Tibial nerve (tissue), 4 donors: ENCODE measurements at regions not wholly inside any gene's neighbourhood (a gene's known extent, or its start where the extent isn't known, plus 50 kb on each side); places are given as distances from the start of the nearest gene placed in this dataset.

Experiments
- DNase-seq, 2 donors: peaks; one replicate each; pipeline ENCODE4 v3.0.0-alpha.2; 2019; ENCODE audit warnings: low spot score in 2 of 2
- H3K27ac ChIP-seq, 4 donors: fragments of 200-600 bp; sonication (generic) in 3 of 4; one replicate each; pipeline ENCODE4 v1.5.1; 2017 to 2019; ENCODE audit warnings: mild to moderate bottlenecking in 1 of 4
- H3K27me3 ChIP-seq, 2 donors: fragments of 200-600 bp; sonication (generic) in 1 of 2; one replicate each; pipeline versions ENCODE4 v1.5.1 to v1.6.0; 2017 to 2019
- H3K36me3 ChIP-seq, 3 donors: fragments of 200-600 bp; sonication (generic); one replicate each; pipeline ENCODE4 v1.5.1; 2018 to 2019
- H3K4me1 ChIP-seq, 4 donors: fragments of 200-600 bp; sonication (generic) in 3 of 4; one replicate each; pipeline ENCODE4 v1.5.1; 2017 to 2019
- H3K4me3 ChIP-seq, 4 donors: fragments of 200-600 bp; sonication (generic) in 3 of 4; one replicate each; pipeline ENCODE4 v1.5.1; 2017 to 2019; ENCODE audit warnings: mild to moderate bottlenecking in 1 of 4, moderate library complexity in 1 of 4
- H3K9me3 ChIP-seq, 4 donors: fragments of 200-600 bp; sonication (generic) in 3 of 4; one replicate each; pipeline ENCODE4 v1.5.1; 2017 to 2019
- EP300 ChIP-seq, 2 donors: sonication (generic); formaldehyde crosslinking; IDR thresholded peaks; one replicate each; pipeline ENCODE4 v1.6.1; 2017; ENCODE audit warnings: antibody characterized with exemption in 2 of 2, mild to moderate bottlenecking in 1 of 2
- POLR2A ChIP-seq, 2 donors: fragments of 450-650 bp; IDR thresholded peaks; one replicate each; pipeline ENCODE4 v1.6.1; 2017; ENCODE audit warnings: antibody characterized with exemption in 2 of 2, mild to moderate bottlenecking in 2 of 2, moderate library complexity in 2 of 2
- WGBS, 2 donors: methylation state at CpG; one replicate each; pipeline ENCODE4 v1.1.5; 2018; 5-methylcytosine and 5-hydroxymethylcytosine counted together
- TF ChIP-seq, protein P1 (sequence below), 5 experiments: fragments of 200-600 bp in 3 of 5; fragments of 450-650 bp in 2 of 5; sonication (generic) in 3 of 5; IDR thresholded peaks; one replicate each; pipeline ENCODE4 v1.5.1; 2016 to 2019; ENCODE audit warnings: antibody characterized with exemption in 5 of 5, mild to moderate bottlenecking in 3 of 5, moderate library complexity in 2 of 5

DNA sequence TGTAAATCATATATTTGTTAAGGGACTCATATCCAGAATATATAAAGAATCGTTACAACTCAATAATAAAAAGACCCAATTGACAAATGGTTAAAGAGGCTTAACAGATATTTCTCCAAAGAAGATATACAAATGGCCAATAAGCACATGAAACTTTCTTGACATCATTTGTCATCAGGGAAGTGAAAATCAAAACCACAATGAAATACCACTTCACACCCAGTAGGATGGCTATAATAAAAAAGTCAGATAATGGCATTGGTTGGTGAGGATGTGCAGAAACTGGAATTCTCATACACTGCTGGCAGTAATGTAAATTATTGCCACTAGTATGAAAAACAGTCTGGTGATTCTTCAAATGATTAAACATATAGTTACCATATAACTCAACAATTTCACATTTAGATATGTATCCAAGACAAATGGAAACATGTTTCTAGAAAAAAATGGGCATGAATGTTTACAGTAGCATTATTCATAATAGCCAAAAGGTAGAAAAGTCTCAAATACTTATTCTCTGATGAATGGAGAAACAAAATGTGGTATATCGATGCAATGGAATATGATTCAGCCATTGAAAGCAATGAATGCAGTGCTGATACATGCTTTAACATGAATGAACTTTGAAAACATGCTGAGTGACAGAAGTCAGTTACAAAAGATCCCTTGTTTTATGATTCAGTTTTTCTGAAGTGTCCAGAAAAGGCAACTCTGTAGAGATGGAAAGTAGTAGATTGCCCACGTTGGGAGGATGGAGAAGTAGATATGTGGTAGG is 304.6 kb upstream of the ZEB2 start:
- WGBS, 2 donors: 68 to 71% methylated on average over 3 of the region's 3 CpGs

DNA sequence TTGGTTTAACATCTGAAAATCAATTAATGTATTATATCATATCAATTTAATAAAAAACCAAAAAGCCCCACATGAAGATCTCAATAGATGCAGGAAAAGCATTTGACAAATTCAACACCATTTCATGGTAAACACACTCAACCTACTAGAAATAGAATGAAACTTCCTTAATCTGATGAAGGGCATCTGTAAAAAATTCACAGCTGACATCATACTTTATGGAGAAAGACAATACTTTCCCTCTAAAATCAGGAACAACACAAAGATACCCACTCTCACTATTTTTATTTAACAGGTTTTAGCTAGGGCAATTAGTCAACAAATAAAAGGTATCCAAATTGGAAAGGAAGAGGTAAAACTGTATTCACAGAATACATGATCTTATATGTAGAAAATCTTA is 303.0 kb upstream of the ZEB2 start:
- DNase-seq: no peak
- TF ChIP-seq, protein P1, sequence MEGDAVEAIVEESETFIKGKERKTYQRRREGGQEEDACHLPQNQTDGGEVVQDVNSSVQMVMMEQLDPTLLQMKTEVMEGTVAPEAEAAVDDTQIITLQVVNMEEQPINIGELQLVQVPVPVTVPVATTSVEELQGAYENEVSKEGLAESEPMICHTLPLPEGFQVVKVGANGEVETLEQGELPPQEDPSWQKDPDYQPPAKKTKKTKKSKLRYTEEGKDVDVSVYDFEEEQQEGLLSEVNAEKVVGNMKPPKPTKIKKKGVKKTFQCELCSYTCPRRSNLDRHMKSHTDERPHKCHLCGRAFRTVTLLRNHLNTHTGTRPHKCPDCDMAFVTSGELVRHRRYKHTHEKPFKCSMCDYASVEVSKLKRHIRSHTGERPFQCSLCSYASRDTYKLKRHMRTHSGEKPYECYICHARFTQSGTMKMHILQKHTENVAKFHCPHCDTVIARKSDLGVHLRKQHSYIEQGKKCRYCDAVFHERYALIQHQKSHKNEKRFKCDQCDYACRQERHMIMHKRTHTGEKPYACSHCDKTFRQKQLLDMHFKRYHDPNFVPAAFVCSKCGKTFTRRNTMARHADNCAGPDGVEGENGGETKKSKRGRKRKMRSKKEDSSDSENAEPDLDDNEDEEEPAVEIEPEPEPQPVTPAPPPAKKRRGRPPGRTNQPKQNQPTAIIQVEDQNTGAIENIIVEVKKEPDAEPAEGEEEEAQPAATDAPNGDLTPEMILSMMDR (IDR thresholded peaks at IDR 0.05): no peak
- Histone ChIP-seq H3K27me3 (no peaks in the 10 kb centered on the region), H3K27ac (no peak overlapping the region), H3K36me3 (no peaks in the 10 kb centered on the region), H3K4me1 (peaks cover 0 to 4% (median 0%) of the 10 kb centered on the region in 4 donors), H3K9me3 (peaks cover 0 to 5% (median 0%) of the 10 kb centered on the region in 4 donors), H3K4me3 (no peak overlapping the region)

More for the DNA sequence above, 304.6 kb upstream of the ZEB2 start:
- no peak for TF ChIP-seq POLR2A (IDR thresholded peaks at IDR 0.05)
- Histone ChIP-seq H3K36me3 (no peaks in the 10 kb centered on the region), H3K9me3 (peaks cover 0 to 5% (median 0%) of the 10 kb centered on the region in 4 donors), H3K4me1 (peaks cover 0 to 4% (median 0%) of the 10 kb centered on the region in 4 donors), H3K27me3 (no peaks in the 10 kb centered on the region), H3K4me3 (no peak overlapping the region), H3K27ac (no peak overlapping the region)
- DNase-seq: no peak

DNA sequence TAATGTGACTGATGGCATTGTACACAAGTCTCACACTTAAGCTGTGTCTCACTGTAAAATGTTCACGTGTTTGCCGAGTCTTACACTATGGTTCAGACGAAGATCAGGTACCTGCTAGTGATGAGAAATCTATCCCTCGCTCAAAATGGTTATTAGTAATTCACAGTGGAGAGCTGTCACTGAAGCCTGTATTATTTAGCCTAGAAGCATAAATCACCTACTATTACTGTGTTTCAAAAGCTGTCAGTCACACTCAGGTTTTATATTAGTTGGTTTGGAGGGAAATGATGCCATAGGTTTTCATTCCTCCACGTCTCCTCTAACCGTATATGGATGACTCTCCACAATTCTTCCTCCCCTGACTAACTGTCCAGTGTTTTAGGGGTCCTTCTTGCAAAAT is 292.4 kb upstream of the ZEB2 start:
- TF ChIP-seq EP300 (IDR thresholded peaks at IDR 0.05) (no peak), POLR2A (IDR thresholded peaks at IDR 0.05) (no peak)
- TF ChIP-seq, protein P1 (IDR thresholded peaks at IDR 0.05): no peak
- Histone ChIP-seq H3K4me3 (no peak overlapping the region), H3K27ac (no peak overlapping the region), H3K36me3 (no peaks in the 10 kb centered on the region), H3K4me1 (peaks cover 0 to 3% (median 0%) of the 10 kb centered on the region in 4 donors), H3K9me3 (no peaks in the 10 kb centered on the region), H3K27me3 (no peaks in the 10 kb centered on the region)
- DNase-seq: no peak
- 96 to 98% methylated on average over 6 of the region's 6 CpGs for WGBS, 2 donors

DNA sequence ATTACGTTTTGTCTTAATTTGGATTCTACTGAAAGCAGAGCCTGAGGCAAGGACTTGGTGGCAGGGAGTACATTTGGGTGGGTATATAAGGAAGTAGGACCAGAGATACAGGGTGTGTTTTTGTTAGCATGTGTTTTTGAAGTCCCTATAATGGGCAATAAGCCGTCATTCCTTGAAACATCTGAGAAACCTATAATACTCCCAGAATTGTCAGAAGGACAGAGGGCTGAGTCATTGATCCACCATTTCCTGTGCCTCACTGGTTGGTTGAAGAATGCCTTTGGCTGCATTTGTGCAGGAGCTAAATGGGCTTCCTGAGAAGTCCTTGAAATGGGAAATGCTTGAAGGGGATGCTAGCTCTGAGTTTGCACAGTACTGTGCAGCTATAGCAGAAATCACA is 281.8 kb upstream of the ZEB2 start:
- TF ChIP-seq POLR2A (IDR thresholded peaks at IDR 0.05) (no peak), EP300 (IDR thresholded peaks at IDR 0.05) (no peak)
- TF ChIP-seq, protein P1 (IDR thresholded peaks at IDR 0.05): no peak
- Histone ChIP-seq H3K9me3 (no peaks in the 10 kb centered on the region), H3K36me3 (no peaks in the 10 kb centered on the region), H3K27me3 (no peaks in the 10 kb centered on the region), H3K4me3 (no peak overlapping the region), H3K27ac (no peak overlapping the region), H3K4me1 (peaks cover 0 to 3% (median 0%) of the 10 kb centered on the region in 4 donors)
- no peak for DNase-seq
- 58 to 63% methylated on average over 2 of the region's 2 CpGs for WGBS, 2 donors

DNA sequence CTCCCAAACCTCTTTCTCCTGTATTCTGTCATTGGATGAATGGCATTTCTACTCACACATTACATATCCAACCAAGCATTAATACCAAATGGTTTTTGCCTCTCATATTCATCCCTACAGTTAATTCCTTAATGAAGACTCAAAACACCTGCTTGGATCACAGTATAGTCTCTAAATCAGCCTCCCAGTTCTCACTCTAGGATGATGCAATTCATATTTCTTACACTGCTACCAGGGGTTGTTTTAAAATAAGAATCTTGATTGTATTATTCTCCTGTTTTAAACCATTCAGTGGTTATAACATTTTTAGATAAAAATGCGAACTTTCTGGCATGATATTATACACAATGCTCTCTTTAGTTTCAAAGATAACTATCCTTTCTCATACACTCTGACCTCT is 281.4 kb upstream of the ZEB2 start:
- WGBS, 2 donors: 79 to 83% methylated on average over 1 of the region's 1 CpG
- Histone ChIP-seq H3K9me3 (no peaks in the 10 kb centered on the region), H3K4me3 (no peak overlapping the region), H3K36me3 (no peaks in the 10 kb centered on the region), H3K27me3 (no peaks in the 10 kb centered on the region), H3K27ac (no peak overlapping the region), H3K4me1 (peaks cover 0 to 3% (median 0%) of the 10 kb centered on the region in 4 donors)
- no peak for DNase-seq
- TF ChIP-seq POLR2A (IDR thresholded peaks at IDR 0.05) (no peak), EP300 (IDR thresholded peaks at IDR 0.05) (no peak)
- TF ChIP-seq, protein P1 (IDR thresholded peaks at IDR 0.05): no peak
